Tibial artery (tissue), 4 donors: ENCODE measurements at regions not wholly inside any gene's neighbourhood (a gene's known extent, or its start where the extent isn't known, plus 50 kb on each side); places are given as distances from the start of the nearest gene placed in this dataset.

Experiments
- DNase-seq, 2 donors: peaks; one replicate each; pipeline ENCODE4 v3.0.0-alpha.2; 2019
- H3K27ac ChIP-seq, 2 donors: fragments of 200-600 bp; sonication (generic) in 1 of 2; 1 replicate in 1 of 2; 2 replicates in 1 of 2; pipeline ENCODE4 v1.5.1; 2018 to 2019; ENCODE audit warnings: mild to moderate bottlenecking in 1 of 2
- H3K27me3 ChIP-seq, 2 donors: fragments of 200-600 bp; sonication (generic) in 1 of 2; one replicate each; pipeline versions ENCODE4 v1.5.1 to v1.6.0; 2016 to 2019
- H3K36me3 ChIP-seq, 3 donors: fragments of 200-600 bp; sonication (generic) in 2 of 3; one replicate each; pipeline ENCODE4 v1.5.1; 2016 to 2019; ENCODE audit warnings: mild to moderate bottlenecking in 2 of 3
- H3K4me1 ChIP-seq, 4 donors: fragments of 200-600 bp; sonication (generic) in 2 of 4; 1 replicate in 3 of 4; 2 replicates in 1 of 4; pipeline ENCODE4 v1.5.1; 2016 to 2019
- H3K4me3 ChIP-seq, 2 donors: fragments of 200-600 bp; sonication (generic) in 1 of 2; 1 replicate in 1 of 2; 2 replicates in 1 of 2; pipeline ENCODE4 v1.5.1; 2018 to 2019; ENCODE audit warnings: mild to moderate bottlenecking in 2 of 2
- H3K9me3 ChIP-seq, 3 donors: fragments of 200-600 bp; sonication (generic) in 1 of 3; one replicate each; pipeline ENCODE4 v1.5.1; 2016 to 2019
- intact Hi-C: fragments of 100-400 bp; cut with DNase I; formaldehyde crosslinking; loops from one replicate; pipeline ENCODE4 v1.15.0; 2023; ENCODE audit warnings: low total_unique reads
- TF ChIP-seq, protein P1 (sequence below), 2 experiments: fragments of 200-600 bp in 1 of 2; fragments of 450-650 bp in 1 of 2; IDR thresholded peaks; one replicate each; pipeline ENCODE4 v1.5.1; 2017 to 2019; ENCODE audit warnings: antibody characterized with exemption in 2 of 2, mild to moderate bottlenecking in 1 of 2, moderate library complexity in 1 of 2

DNA sequence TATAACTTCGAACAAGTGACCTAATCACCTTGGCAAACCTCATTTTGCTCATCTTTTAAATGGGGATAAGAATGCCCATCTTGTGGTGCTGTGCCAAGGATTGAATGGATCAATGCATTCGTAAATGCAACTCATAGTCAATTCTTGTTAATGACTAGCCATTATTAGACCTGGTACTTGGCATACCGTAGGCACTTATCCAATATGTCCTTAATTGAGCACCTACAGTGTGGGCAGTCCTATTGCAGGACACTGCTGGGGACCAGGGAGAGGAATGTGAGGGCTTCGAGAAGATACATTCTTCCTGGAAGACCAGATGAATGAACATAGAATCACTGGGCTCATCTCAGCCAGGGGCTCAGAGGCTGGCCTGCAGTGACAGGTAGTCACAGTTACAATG lies 177.2 kb upstream of the TLE3 start:
- TF ChIP-seq, protein P1, sequence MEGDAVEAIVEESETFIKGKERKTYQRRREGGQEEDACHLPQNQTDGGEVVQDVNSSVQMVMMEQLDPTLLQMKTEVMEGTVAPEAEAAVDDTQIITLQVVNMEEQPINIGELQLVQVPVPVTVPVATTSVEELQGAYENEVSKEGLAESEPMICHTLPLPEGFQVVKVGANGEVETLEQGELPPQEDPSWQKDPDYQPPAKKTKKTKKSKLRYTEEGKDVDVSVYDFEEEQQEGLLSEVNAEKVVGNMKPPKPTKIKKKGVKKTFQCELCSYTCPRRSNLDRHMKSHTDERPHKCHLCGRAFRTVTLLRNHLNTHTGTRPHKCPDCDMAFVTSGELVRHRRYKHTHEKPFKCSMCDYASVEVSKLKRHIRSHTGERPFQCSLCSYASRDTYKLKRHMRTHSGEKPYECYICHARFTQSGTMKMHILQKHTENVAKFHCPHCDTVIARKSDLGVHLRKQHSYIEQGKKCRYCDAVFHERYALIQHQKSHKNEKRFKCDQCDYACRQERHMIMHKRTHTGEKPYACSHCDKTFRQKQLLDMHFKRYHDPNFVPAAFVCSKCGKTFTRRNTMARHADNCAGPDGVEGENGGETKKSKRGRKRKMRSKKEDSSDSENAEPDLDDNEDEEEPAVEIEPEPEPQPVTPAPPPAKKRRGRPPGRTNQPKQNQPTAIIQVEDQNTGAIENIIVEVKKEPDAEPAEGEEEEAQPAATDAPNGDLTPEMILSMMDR (IDR thresholded peaks at IDR 0.05): no peak
- Histone ChIP-seq H3K4me1 (peaks cover 0 to 25% (median 24%) of the 10 kb centered on the region in 4 donors), H3K9me3 (no peaks in the 10 kb centered on the region), H3K36me3 (no peaks in the 10 kb centered on the region), H3K27ac (no peak overlapping the region), H3K4me3 (no peak overlapping the region), H3K27me3 (no peaks in the 10 kb centered on the region)
- DNase-seq: peak in 1 of 2 donors; percentile 1
- intact Hi-C loops: loop anchor here (5.0 kb wide), 2 partner anchors 52 to 178 kb away; partner anchors contain the start of gene TLE3

DNA sequence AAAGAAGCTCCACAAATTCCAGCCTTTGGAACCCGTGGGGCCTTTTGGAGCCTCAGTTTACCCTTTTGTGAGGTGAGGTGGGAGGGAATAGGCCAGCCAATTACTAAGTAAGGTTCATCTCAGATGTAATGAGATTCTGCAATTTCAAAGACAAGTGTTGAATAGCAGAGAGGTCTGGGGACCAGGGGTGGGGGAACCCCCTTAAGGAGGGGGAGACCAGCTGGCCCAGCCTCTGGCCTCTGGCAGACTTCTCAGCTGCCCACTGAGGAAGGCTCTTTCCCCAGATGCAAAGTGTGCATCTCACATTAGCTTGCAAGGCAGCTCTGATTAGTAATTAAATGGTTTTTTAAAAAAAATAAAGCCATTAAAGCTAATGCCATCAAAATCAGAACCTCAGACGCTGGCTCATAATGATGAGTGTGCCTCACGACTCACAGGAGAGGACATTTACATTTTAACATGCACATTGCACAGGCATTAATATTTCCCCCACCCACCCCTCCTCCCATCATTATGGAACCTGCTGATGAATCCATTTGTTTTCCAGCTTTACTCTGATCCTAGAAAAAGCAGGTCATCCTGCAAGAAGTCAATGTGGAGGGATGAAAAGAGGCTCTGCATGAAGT lies 176.7 kb upstream of the TLE3 start:
- Histone ChIP-seq H3K36me3 (no peaks in the 10 kb centered on the region), H3K9me3 (no peaks in the 10 kb centered on the region), H3K4me1 (peaks cover 0 to 31% (median 29%) of the 10 kb centered on the region in 4 donors), H3K4me3 (no peak overlapping the region), H3K27me3 (no peaks in the 10 kb centered on the region), H3K27ac (no peak overlapping the region)
- DNase-seq: peak in 1 of 2 donors; percentile 32
- intact Hi-C loops: loop anchor here (5.0 kb wide), 2 partner anchors 53 to 177 kb away; partner anchors contain the start of gene TLE3
- TF ChIP-seq, protein P1 (IDR thresholded peaks at IDR 0.05): no peak

DNA sequence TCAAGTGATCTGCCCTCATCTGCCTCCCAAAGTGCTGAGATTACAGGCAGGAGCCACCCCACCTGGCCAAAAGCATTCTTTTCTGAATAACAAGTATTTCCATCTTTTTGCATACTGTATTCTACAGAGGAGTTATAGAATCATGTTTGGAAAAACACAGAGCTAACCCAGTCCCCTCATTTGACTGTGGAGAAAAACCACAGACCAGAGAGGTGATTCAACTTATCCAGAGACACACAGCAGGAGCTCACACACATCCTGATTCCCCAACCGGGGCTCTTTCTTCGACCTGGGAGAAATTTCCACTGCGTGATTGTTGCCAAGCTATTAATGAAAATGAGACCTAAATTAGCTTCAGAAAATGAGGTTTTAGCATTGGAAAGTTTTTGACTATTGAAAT lies 176.1 kb upstream of the TLE3 start:
- Histone ChIP-seq H3K27me3 (no peaks in the 10 kb centered on the region), H3K4me3 (no peak overlapping the region), H3K4me1 (peaks cover 0 to 35% (median 30%) of the 10 kb centered on the region in 4 donors), H3K27ac (no peak overlapping the region), H3K36me3 (no peaks in the 10 kb centered on the region), H3K9me3 (no peaks in the 10 kb centered on the region)
- TF ChIP-seq, protein P1 (IDR thresholded peaks at IDR 0.05): no peak
- intact Hi-C loops: loop anchor here (5.0 kb wide), 2 partner anchors 53 to 177 kb away; partner anchors contain the start of gene TLE3
- peak in 1 of 2 donors; percentile 19 for DNase-seq

DNA sequence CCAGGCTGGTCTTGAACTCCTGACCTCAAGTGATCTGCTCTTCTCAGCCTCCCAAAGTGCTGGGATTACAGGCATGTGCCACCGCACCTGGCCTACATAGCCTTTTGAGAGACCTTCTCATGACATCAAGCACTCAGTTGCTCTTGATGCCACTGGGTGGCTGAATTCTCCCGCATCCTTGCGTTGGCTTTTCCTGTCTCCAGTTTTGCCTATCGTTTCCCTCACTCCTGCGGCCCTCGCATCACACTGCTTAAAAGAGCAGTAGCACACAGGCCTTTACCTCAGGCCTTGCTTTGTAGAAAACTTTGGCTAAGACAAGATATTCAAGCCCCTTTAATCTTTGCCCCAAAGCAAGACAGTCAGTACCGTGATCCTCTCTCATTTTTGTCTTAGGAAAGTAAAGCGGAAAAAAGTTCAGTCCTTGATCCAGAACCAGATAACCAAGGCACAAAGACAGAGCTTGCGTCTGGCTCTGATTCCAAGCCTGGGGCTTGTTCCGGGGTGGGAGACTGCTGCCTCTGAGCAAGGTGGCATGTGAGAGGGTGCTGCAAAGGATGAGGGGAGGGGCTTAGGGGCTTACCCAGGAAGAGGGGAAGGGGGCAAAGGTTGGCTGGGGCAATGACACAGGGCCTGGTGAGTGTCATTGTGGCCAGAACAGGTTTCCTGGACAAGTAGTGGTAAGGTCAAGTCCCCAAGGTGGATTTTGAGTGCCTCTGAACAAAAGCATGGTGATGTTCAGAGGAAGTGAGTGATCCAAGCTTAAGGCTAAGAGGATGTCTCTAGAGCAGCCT lies 175.0 kb upstream of the TLE3 start:
- H3K36me3 ChIP-seq: no peaks in the 10 kb centered on the region
- no peaks in the 10 kb centered on the region for H3K9me3 ChIP-seq
- intact Hi-C loops: loop anchor here (5.0 kb wide), 2 partner anchors 55 to 175 kb away; partner anchors contain the start of gene TLE3
- DNase-seq: peak in 1 of 2 donors; percentile 42
- peak overlapping the region in 1 of 2 donors; percentile 42 for H3K27ac ChIP-seq
- TF ChIP-seq, protein P1 (IDR thresholded peaks at IDR 0.05): no peak
- no peaks in the 10 kb centered on the region for H3K27me3 ChIP-seq
- H3K4me1 ChIP-seq: peaks cover 0 to 35% (median 30%) of the 10 kb centered on the region in 4 donors
- no peak overlapping the region for H3K4me3 ChIP-seq

DNA sequence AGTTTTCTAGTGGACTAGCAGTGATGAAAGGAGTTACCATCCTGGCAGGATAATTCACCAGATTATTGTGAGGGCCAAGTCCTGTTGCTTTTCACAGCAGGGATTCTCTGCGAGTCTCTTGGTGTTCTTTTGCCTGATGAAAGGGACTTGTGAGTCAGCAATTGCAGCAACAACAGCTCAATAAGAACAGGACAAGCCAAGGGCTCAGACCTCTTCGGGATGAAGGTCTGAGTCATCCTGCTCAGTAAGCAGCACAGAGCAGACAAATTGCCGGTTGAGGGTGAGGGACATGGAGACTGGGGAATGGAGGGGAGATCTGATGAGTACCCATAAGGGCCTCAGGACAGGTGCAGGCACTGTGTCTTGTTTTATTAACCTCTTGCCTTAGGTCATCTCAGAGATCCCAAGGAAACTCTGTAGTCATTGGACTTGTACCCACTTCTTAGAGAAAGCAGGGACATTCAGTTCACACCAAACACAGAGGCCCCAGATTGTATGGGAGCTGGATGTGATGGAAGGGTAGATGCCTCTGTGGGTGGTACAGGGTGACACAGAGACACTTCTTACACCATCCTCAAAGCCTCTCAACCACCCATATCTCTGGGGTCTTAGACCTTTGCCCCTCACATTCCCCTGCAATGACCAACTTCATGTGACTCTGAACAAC lies 173.8 kb upstream of the TLE3 start:
- Histone ChIP-seq H3K27me3 (no peaks in the 10 kb centered on the region), H3K4me3 (no peak overlapping the region), H3K9me3 (no peaks in the 10 kb centered on the region), H3K36me3 (no peaks in the 10 kb centered on the region), H3K27ac (peak overlapping the region; percentile 78 to 88), H3K4me1 (peaks cover 0 to 43% (median 41%) of the 10 kb centered on the region in 4 donors)
- TF ChIP-seq, protein P1 (IDR thresholded peaks at IDR 0.05): no peak
- DNase-seq: peak; percentile 82 to 85
- intact Hi-C loops: loop anchor here (5.0 kb wide), 2 partner anchors 56 to 174 kb away; partner anchors contain the start of gene TLE3
